SK-N-SH (cell line): ENCODE measurements at regions not wholly inside any gene's neighbourhood (a gene's known extent, or its start where the extent isn't known, plus 50 kb on each side); places are given as distances from the start of the nearest gene placed in this dataset.

Experiments
- EP300 ChIP-seq, 2 experiments: IDR thresholded peaks; 2 replicates each; pipeline versions ENCODE4 v1.4.0 to v1.6.1; 2012; ENCODE audit warnings: borderline replicate concordance in 1 of 2, low read depth in 1 of 2, low read length in 1 of 2
- FOXM1 ChIP-seq: IDR thresholded peaks from 2 replicates; pipeline ENCODE4 v1.4.0; 2012; ENCODE audit warnings: low read depth, mild to moderate bottlenecking
- MEF2A ChIP-seq: IDR thresholded peaks from 2 replicates; pipeline ENCODE4 v1.4.0; 2012; ENCODE audit warnings: low read depth, borderline replicate concordance
- POLR2AphosphoS5 ChIP-seq: IDR thresholded peaks from 2 replicates; pipeline ENCODE4 v1.6.1; 2012; ENCODE audit warnings: low read depth, low read length
- RXRA ChIP-seq: IDR thresholded peaks from 2 replicates; pipeline ENCODE4 v1.4.0; 2012; ENCODE audit warnings: low read depth, mild to moderate bottlenecking, borderline replicate concordance
- SIN3A ChIP-seq: IDR thresholded peaks from 2 replicates; pipeline ENCODE4 v1.6.1; 2012; ENCODE audit warnings: low read depth, mild to moderate bottlenecking, low read length, moderate library complexity, borderline replicate concordance
- TAF1 ChIP-seq: IDR thresholded peaks from 2 replicates; pipeline ENCODE4 v1.6.1; 2012; ENCODE audit warnings: low read depth, mild to moderate bottlenecking, low read length, moderate library complexity, borderline replicate concordance
- TCF12 ChIP-seq: IDR thresholded peaks from 2 replicates; pipeline ENCODE4 v1.4.0; 2012
- YY1 ChIP-seq: IDR thresholded peaks from 2 replicates; pipeline ENCODE4 v1.4.0; 2012; ENCODE audit warnings: low read depth, mild to moderate bottlenecking
- TF ChIP-seq, protein P1 (sequence below): IDR thresholded peaks from 2 replicates; pipeline ENCODE4 v1.4.0; 2012; ENCODE audit warnings: low read depth, borderline replicate concordance
- TF ChIP-seq, protein P2 (sequence below): fragments of 200-600 bp; sonication (generic); IDR thresholded peaks from 2 replicates; pipeline ENCODE4 v1.6.1; 2017; ENCODE audit warnings: antibody characterized with exemption, mild to moderate bottlenecking, moderate library complexity
- TF ChIP-seq, protein P3 (sequence below): IDR thresholded peaks from 2 replicates; pipeline ENCODE4 v1.6.1; 2012; ENCODE audit warnings: mild to moderate bottlenecking, low read depth, low read length, moderate library complexity

DNA sequence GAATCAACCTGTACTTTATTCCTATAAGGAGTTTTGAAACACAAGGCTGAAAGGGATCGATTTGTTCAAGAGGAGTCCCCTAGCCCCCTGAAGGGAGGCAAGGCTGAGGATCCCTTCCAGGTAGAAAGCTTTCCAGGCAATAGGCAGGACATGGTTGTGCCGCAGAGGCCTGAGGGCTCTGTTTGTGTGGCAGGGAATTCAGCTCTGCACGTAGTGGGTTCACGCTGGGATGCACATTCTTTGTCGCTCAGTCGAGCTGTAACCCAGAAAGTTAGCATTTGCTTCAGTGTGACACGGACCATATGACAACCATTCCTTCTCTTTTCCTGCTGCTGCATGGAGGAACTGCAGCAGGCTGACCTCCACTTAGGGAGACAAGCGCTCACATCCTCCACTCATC, 65.6 kb upstream of the TRIO start:
- TF ChIP-seq YY1 = no peak
- TF ChIP-seq, protein P1, sequence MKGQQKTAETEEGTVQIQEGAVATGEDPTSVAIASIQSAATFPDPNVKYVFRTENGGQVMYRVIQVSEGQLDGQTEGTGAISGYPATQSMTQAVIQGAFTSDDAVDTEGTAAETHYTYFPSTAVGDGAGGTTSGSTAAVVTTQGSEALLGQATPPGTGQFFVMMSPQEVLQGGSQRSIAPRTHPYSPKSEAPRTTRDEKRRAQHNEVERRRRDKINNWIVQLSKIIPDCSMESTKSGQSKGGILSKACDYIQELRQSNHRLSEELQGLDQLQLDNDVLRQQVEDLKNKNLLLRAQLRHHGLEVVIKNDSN = no peak
- no peak for TF ChIP-seq SIN3A
- no peak for TF ChIP-seq EP300 (IDR thresholded peaks at IDR 0.05; ENCODE audit: borderline replicate concordance in 1 of 2, low read depth in 1 of 2, low read length in 1 of 2)
- no peak for TF ChIP-seq FOXM1
- no peak for TF ChIP-seq TCF12
- TF ChIP-seq, protein P2, sequence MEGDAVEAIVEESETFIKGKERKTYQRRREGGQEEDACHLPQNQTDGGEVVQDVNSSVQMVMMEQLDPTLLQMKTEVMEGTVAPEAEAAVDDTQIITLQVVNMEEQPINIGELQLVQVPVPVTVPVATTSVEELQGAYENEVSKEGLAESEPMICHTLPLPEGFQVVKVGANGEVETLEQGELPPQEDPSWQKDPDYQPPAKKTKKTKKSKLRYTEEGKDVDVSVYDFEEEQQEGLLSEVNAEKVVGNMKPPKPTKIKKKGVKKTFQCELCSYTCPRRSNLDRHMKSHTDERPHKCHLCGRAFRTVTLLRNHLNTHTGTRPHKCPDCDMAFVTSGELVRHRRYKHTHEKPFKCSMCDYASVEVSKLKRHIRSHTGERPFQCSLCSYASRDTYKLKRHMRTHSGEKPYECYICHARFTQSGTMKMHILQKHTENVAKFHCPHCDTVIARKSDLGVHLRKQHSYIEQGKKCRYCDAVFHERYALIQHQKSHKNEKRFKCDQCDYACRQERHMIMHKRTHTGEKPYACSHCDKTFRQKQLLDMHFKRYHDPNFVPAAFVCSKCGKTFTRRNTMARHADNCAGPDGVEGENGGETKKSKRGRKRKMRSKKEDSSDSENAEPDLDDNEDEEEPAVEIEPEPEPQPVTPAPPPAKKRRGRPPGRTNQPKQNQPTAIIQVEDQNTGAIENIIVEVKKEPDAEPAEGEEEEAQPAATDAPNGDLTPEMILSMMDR = no peak
- TF ChIP-seq POLR2AphosphoS5 = no peak
- no peak for TF ChIP-seq MEF2A
- no peak for TF ChIP-seq TAF1
- no peak for TF ChIP-seq RXRA
- TF ChIP-seq, protein P3, sequence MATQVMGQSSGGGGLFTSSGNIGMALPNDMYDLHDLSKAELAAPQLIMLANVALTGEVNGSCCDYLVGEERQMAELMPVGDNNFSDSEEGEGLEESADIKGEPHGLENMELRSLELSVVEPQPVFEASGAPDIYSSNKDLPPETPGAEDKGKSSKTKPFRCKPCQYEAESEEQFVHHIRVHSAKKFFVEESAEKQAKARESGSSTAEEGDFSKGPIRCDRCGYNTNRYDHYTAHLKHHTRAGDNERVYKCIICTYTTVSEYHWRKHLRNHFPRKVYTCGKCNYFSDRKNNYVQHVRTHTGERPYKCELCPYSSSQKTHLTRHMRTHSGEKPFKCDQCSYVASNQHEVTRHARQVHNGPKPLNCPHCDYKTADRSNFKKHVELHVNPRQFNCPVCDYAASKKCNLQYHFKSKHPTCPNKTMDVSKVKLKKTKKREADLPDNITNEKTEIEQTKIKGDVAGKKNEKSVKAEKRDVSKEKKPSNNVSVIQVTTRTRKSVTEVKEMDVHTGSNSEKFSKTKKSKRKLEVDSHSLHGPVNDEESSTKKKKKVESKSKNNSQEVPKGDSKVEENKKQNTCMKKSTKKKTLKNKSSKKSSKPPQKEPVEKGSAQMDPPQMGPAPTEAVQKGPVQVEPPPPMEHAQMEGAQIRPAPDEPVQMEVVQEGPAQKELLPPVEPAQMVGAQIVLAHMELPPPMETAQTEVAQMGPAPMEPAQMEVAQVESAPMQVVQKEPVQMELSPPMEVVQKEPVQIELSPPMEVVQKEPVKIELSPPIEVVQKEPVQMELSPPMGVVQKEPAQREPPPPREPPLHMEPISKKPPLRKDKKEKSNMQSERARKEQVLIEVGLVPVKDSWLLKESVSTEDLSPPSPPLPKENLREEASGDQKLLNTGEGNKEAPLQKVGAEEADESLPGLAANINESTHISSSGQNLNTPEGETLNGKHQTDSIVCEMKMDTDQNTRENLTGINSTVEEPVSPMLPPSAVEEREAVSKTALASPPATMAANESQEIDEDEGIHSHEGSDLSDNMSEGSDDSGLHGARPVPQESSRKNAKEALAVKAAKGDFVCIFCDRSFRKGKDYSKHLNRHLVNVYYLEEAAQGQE = no peak
